DND-41 (cell line): ENCODE measurements at regions not wholly inside any gene's neighbourhood (a gene's known extent, or its start where the extent isn't known, plus 50 kb on each side); places are given as distances from the start of the nearest gene placed in this dataset.
"Not testable (repeated sequence)": the region's sequence is repeated elsewhere in the genome, so short reads cannot be mapped to it uniquely, and the experiment has no call there.

Experiments
- ATAC-seq: fragments of 200-7000 bp; cut with Tn5 transposase; 3 replicates; pipeline ENCODE4 v1.9.1; 2021; ENCODE audit warnings: low read depth; ENCODE audit not compliant: insufficient read depth
- DNase-seq: peaks from one replicate; pipeline ENCODE4 v3.0.0-alpha.2; 2020
- H2AFZ ChIP-seq: 2 replicates; pipeline ENCODE4 v1.6.0; 2012; ENCODE audit warnings: low read depth, low read length
- H3K27ac ChIP-seq: 2 replicates; pipeline ENCODE4 v1.5.1; 2012; ENCODE audit warnings: low read length, inconsistent platforms
- H3K27me3 ChIP-seq: fragments of 200-600 bp; sonication (generic); 2 replicates; pipeline ENCODE4 v1.6.0; 2012; ENCODE audit warnings: low read length, mild to moderate bottlenecking, inconsistent platforms; ENCODE audit not compliant: insufficient read depth, poor library complexity
- H3K36me3 ChIP-seq: 2 replicates; pipeline ENCODE4 v1.5.1; 2012; ENCODE audit warnings: low read length, inconsistent platforms; ENCODE audit not compliant: insufficient read depth
- H3K4me1 ChIP-seq: 2 replicates; pipeline ENCODE4 v1.5.1; 2012; ENCODE audit warnings: mild to moderate bottlenecking, low read length; ENCODE audit not compliant: insufficient read depth
- H3K4me2 ChIP-seq: 2 replicates; pipeline ENCODE4 v1.6.0; 2012; ENCODE audit warnings: mild to moderate bottlenecking, moderate library complexity, low read length, inconsistent platforms; ENCODE audit not compliant: insufficient read depth
- H3K4me3 ChIP-seq, 2 experiments: fragments of 200-600 bp in 1 of 2; shearing (Covaris generic) in 1 of 2; 2 replicates each; pipeline ENCODE4 v1.5.1; 2012 to 2016; ENCODE audit warnings: inconsistent platforms in 2 of 2, low read length in 2 of 2, mild to moderate bottlenecking in 2 of 2, low read depth in 1 of 2, moderate library complexity in 1 of 2
- H3K79me2 ChIP-seq: 2 replicates; pipeline ENCODE4 v1.6.0; 2012; ENCODE audit warnings: low read length, inconsistent platforms; ENCODE audit not compliant: insufficient read depth
- H3K9ac ChIP-seq: 2 replicates; pipeline ENCODE4 v1.6.0; 2012; ENCODE audit warnings: low read depth, mild to moderate bottlenecking, inconsistent platforms, low read length, moderate library complexity
- H3K9me3 ChIP-seq: 2 replicates; pipeline ENCODE4 v1.5.1; 2012; ENCODE audit warnings: low read length, moderate library complexity, mild to moderate bottlenecking, inconsistent platforms; ENCODE audit not compliant: insufficient read depth, severe bottlenecking
- H4K20me1 ChIP-seq: 2 replicates; pipeline ENCODE4 v1.6.0; 2012; ENCODE audit warnings: low read length; ENCODE audit not compliant: insufficient read depth
- CTCF ChIP-seq: IDR thresholded peaks from 2 replicates; pipeline ENCODE4 v1.5.1; 2012; ENCODE audit warnings: borderline replicate concordance, low read length, moderate library complexity, mild to moderate bottlenecking; ENCODE audit not compliant: poor library complexity, severe bottlenecking; ENCODE audit errors: extremely low read depth
- EZH2 ChIP-seq: IDR thresholded peaks from 3 replicates; pipeline ENCODE4 v1.6.1; 2012; ENCODE audit warnings: borderline replicate concordance, low read depth, mild to moderate bottlenecking, moderate library complexity, low read length, inconsistent platforms; ENCODE audit not compliant: severe bottlenecking

- TF ChIP-seq CTCF (no peak), EZH2 (no peak)
- H3K36me3 ChIP-seq, result no peaks in the 10 kb centered on the region
- no peak overlapping the region for H2AFZ ChIP-seq
- ATAC-seq (no peak), DNase-seq (no peak)
- H3K79me2 ChIP-seq, result no peaks in the 10 kb centered on the region
- H4K20me1 ChIP-seq, result no peaks in the 10 kb centered on the region
- H3K9me3 ChIP-seq, result no peaks in the 10 kb centered on the region
- H3K9ac ChIP-seq, result no peak overlapping the region
- H3K4me3 ChIP-seq, result no peak overlapping the region
- no peak overlapping the region for H3K4me2 ChIP-seq
- H3K4me1 ChIP-seq, result no peaks in the 10 kb centered on the region
- H3K27ac ChIP-seq, result no peak overlapping the region
- no peaks in the 10 kb centered on the region for H3K27me3 ChIP-seq
Observed at GRCh38 chr6:141977782-141978181, 154.9 kb upstream of the GJE1 start.

- no peak for ATAC-seq
Observed at GRCh38 chr6:141976994-141977393, 155.7 kb upstream of the GJE1 start.

GRCh38 chr6:141969768-141970415 is 162.8 kb upstream of the GJE1 start:
- not testable (repeated sequence) for H3K4me3 ChIP-seq, H2AFZ ChIP-seq, H4K20me1 ChIP-seq, H3K36me3 ChIP-seq, ATAC-seq, H3K4me2 ChIP-seq, H3K27me3 ChIP-seq, H3K9me3 ChIP-seq, H3K79me2 ChIP-seq, H3K9ac ChIP-seq, H3K27ac ChIP-seq, DNase-seq, H3K4me1 ChIP-seq

More at GRCh38 chr6:141976994-141977393, 155.7 kb upstream of the GJE1 start:
- Histone ChIP-seq H3K27me3 (no peaks in the 10 kb centered on the region), H3K9me3 (no peaks in the 10 kb centered on the region), H3K36me3 (no peaks in the 10 kb centered on the region), H3K4me3 (no peak overlapping the region), H3K27ac (no peak overlapping the region), H3K9ac (no peak overlapping the region), H4K20me1 (no peaks in the 10 kb centered on the region), H2AFZ (no peak overlapping the region), H3K79me2 (no peaks in the 10 kb centered on the region), H3K4me2 (no peak overlapping the region), H3K4me1 (no peaks in the 10 kb centered on the region)
- TF ChIP-seq CTCF (no peak), EZH2 (no peak)
- DNase-seq, result no peak

- no peak overlapping the region for H2AFZ ChIP-seq
- no peaks in the 10 kb centered on the region for H4K20me1 ChIP-seq
Observed at GRCh38 chr6:141969201-141969600, 163.5 kb upstream of the GJE1 start.

More at GRCh38 chr6:141969201-141969600, 163.5 kb upstream of the GJE1 start:
- no peak for TF ChIP-seq CTCF
- TF ChIP-seq EZH2, result no peak
- ATAC-seq (no peak), DNase-seq (no peak)
- no peaks in the 10 kb centered on the region for H3K9me3 ChIP-seq
- H3K4me1 ChIP-seq, result no peaks in the 10 kb centered on the region
- no peak overlapping the region for H3K4me2 ChIP-seq
- H3K4me3 ChIP-seq, result no peak overlapping the region
- no peaks in the 10 kb centered on the region for H3K36me3 ChIP-seq
- H3K79me2 ChIP-seq, result no peaks in the 10 kb centered on the region
- no peak overlapping the region for H3K9ac ChIP-seq
- no peaks in the 10 kb centered on the region for H3K27me3 ChIP-seq
- H3K27ac ChIP-seq, result no peak overlapping the region
